Stimulated activated CD8-positive, alpha-beta memory T cell treated with anti-CD3 and anti-CD28 coated beads, Interleukin-7, amount 100 ng/mL, for 1 hour (primary cell): ENCODE measurements at regions not wholly inside any gene's neighbourhood (a gene's known extent, or its start where the extent isn't known, plus 50 kb on each side); places are given as distances from the start of the nearest gene placed in this dataset.

Experiments used
- DNase-seq, 2 donors: peaks; one replicate each; pipeline ENCODE4 v3.0.0-alpha.2; 2020; ENCODE audit warnings: low read depth in 2 of 2

DNA sequence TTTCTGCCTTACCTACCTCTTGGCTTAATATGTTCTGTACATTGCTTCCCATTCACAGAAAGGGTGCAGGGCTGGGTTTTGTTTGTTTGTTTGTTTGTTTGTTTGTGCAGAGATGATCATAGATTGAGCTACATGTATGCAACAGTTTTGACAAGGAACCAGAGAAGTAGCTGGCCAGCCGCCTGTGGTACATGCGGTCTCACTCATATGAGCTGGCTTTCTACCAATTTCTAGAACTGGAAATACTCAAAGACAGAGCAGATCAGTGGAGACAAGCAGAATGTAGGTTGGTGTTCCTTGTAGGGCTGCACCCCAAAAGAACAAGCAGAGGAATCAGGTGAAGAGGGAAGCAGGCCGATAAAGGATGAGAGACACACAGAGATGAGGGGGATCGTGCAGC is 502.7 kb downstream of the SOX2 start:
- DNase-seq = no peak

DNA sequence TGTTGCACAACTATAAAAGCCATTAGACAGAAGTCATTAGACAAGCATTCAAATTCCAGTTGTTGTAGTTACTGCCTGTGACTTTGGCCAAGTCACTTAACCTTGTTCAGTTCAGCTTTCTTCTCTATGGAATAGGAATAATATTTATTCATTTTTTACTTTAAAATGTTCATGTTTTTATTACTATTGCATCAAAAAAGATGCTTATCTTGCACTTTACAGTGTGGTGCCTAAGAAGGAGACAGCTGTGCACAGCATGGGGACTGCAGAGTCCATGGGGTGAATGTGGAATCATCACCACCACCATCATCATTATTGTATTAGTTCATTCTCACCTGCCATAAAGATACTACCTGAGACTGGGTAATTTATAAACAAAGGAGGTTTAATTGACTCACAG is 504.2 kb downstream of the SOX2 start:
- DNase-seq = no peak

DNA sequence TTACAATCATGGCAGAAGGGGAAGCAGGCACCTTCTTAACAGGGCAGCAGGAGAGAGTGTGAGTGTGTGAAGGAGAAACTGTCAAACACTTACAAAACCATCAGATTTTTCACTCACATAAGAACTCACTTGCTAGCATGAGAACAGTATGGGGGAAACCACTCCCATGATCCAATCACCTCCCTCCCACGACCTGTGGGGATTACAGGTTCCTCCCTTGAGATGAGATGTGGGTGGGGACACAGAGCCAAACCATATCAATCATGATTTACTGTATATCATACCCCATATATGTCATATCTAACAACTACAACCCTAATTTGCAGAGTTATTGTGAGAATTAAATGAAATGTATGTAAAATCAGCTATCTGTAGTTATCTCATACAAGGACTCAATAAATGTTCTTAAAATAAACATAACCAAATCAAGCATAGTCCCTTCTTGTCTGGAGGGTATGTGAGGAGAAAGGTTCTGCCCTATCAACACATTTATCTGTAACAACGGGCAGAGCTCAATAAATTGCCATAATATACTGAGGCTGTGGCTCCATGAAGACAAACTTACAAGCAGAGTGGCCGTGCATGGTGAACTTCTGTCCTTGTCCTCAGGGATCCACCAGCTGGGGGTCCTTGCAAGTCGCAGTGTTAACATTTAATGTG is 504.7 kb downstream of the SOX2 start:
- DNase-seq = no peak

DNA sequence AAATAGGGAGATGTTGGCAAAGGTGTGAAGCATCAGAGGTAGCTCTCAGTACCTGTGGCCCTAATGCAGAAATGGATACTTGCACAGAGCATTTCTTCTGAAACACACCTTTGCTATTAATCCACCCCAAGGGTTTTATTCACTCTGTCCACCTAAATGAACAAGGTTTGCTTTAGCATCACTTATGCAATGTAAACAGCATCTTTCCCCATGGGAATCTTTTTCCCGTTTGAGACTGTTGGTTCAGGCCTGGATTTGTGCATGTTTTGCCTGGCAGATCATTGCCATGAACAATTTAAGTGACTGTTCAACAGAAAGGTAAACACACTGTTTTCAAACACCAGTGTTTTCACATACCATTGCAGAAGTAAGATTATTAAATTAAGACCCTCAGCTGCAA is 508.3 kb downstream of the SOX2 start:
- DNase-seq = no peak

DNA sequence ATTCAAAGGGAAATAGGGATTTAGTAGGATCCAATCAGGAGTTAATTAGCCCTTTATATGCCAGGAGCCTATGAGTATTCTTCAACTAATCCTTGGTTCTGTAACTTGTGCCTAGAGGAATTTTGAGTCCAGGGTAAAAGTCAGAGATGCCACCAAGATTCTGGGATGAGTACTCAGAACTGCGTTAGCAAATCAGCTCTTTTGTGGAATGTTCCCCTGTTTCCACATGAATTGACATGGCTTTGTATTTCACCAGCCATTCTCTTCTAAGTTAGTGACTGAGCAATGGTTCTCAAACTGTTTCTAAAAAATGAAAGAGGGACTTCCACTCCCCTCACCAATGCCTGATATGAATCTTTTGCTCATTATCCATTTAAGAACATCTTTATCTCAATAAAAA is 508.7 kb downstream of the SOX2 start:
- no peak for DNase-seq

DNA sequence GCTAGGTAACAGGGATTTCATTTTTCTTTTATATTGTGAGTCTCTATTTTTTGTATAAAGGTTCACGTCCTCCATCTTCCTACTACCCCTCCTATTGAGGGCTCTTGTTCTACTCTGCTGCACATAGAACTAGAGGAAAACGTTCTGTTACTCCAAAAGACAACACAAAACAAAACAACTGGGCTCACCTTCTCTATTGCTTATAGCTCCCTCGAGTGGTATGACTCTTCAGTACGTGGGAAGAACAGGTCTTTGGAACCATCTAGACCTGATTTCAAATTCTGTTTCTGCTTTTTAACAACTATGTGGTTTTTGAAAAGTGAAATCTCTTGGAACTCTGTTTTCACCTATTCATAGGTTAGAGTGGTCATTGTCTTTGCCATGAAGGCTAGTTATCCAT is 515.3 kb downstream of the SOX2 start:
- no peak for DNase-seq

DNA sequence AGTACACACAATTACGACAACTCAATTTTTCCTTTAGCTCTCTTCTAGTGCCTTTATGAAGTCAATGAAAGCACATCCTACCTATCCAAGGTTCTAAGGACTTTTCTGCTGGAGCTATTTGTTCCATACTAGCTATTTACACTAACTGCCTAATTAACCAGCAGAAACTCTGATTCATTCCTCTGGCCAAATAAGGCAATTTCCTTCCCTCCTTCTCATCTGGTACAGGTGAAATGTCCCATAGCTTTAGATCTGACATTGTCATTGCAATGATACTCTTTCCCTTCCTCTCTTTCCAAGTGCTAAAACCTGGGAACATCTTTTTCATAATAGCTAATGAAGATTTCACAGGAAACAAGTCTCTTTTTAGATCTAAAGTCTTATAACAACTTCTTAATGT is 521.7 kb downstream of the SOX2 start:
- no peak for DNase-seq

DNA sequence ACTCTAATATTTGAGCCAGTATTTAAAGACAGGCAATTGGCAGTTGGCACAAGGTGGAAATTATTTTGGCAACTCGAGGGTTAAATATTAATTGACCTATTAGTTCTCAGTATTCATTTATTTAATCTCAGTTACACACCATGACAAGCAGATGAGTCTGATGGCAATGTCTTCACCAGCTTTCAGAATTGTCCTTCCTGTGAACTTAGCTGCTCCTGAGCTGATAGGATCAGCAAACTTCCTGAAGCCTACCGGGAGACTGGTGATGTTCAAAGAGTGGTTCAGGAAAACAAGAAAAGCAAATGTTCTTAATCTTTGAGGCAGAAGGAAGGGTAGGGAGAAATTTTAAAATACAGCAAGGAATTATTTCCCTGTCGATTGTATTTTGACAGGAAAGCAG is 522.2 kb downstream of the SOX2 start:
- no peak for DNase-seq

DNA sequence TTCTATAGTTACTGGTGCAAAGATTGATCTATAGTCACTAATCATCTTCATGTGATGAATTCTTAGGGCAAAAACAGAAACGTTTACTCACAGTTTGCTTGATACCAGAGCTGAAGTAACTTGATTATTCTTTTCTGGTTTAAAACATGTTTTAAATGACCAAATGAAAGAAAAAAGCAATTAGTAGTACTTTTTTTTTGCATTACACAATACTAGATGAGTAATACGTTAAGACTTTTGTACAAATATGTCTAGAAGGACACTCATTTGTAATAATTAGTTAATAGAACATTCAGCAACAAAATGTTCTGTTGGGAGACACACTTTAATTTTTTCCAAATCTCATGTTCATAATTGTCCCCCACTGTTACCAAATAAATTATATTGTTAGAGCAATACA is 523.2 kb downstream of the SOX2 start:
- DNase-seq = no peak

DNA sequence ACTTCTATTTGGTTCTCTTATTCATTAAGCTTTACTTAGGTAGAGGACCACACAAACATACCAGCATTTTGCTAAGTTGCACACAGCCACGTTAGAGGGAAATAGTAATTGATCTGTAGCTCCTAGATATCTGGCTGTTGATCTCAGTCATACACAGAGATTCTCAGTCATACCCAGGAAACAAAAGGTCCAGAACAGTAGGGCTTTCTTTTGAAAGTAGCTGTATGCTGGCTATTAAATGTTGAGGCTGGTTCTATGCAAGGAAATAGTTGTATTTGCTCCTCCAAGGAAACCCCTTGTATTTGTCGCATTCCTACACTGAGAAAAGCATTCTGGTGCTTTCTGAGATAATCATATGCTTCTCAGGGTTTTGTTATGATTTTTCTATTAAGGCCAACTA is 523.8 kb downstream of the SOX2 start:
- no peak for DNase-seq

DNA sequence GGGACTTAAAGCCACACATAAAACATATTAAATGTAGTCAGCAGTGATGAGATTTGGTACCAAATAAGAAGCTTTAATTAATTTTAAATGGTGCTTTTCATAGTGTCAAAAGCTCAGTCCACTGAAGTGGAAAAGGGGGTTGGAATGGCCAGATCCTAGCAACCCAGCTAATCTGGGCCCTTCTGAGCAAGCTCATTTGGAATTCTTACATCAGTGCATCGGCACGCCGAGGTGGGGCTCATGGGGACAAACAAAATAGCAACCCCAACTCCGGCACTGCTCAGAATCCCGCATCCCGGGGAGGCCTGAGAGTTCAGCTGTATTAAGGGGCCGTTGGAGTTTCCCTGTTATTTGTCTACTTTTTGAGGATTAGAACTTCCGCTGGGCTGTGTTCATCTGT is 526.4 kb downstream of the SOX2 start:
- no peak for DNase-seq

DNA sequence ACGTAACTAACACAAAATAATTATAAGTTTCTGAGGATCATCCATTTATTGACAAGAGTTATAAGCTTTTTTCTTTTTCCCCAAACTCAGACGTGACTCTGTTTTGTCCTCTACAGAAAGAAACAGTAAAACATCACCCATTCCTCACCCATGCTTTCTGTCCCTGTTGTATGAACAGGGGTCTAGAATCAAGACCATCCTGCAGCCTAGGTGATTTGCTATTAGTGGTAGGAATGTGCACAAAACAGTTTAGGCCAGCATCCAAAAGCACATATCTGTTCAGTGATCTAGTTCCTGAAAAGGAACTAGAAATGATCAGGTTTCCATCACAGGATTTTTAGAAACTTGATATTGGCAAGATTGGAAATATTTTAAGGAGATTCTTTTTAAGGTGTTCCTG is 527.6 kb downstream of the SOX2 start:
- no peak for DNase-seq

DNA sequence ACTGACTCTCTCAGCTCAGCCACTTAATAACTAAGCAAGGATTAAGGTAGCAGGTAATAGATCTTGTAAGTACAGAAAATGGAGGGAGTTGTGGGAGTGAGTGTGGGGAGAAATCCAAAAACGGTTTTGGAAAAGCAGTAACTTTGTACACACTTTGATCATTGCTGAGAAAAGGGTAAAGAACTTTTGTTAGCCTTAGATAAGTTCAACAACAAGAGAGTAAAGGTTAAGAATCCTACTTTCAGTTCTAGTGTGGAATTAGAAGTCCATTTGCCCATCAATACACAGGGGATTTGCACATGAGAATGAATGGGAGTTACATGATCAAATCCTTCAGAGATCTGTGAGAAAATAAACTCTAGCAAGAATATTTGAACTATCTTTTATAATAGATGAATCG is 528.7 kb downstream of the SOX2 start:
- no peak for DNase-seq

DNA sequence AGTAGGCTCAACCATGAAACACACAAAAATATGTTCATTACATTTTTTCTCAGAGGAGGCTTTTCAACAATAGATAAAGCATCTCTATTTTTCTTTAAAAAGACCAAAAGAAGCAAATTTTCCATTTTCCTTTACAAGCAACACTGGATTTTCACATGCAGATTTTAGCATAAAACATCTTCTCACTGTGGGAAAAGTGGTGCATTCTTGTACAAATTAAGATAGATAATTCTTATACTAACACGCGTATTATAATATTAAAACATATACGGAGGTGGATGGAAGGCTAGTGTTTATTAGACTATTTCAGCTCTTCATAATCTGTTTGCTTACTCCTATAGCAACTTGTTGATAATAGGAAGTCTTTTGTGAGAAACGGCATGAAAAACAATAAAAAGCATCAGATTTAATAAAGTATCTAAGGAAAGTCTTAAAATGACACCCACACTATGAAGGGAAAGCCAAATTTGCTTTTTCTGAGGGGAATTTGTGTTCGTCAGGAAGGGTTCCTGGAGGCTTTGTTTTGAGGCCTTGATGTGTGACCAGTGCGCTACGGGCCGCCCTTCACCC is 529.6 kb downstream of the SOX2 start:
- DNase-seq = no peak

DNA sequence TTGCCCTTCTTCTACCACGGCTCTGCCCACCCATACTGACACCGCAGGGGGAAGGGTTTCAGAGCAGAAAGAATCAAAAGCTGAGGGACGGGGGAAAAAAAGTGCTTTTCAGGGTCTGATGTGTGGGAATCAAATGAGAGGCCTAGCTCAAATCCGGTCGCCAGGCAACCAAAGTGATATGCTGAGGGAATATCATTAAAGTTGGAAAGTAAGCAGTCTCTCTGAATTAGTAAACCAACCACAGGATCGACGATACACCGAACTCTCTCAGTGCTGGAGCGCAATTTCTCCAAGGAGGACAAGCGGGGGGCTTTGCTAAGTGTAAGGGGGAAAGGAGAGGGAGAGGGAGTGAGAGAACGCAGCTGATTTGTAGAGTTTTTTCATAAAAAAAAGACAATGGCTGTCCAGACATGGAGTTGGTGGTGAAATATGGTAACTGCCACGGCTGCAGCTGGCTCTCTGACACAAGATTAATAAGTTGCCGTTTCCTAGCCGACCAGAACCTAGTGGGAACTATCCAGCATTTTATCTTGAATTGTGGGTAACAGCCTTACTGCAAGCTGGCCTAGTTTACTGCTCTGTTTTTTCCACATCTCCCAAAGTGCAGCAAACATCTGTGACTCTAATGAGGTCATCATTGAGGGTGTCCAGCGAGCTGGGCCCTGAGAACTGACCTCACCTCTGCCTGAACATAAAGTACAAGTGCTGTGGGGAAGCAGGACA is 530.2 kb downstream of the SOX2 start:
- DNase-seq = no peak

DNA sequence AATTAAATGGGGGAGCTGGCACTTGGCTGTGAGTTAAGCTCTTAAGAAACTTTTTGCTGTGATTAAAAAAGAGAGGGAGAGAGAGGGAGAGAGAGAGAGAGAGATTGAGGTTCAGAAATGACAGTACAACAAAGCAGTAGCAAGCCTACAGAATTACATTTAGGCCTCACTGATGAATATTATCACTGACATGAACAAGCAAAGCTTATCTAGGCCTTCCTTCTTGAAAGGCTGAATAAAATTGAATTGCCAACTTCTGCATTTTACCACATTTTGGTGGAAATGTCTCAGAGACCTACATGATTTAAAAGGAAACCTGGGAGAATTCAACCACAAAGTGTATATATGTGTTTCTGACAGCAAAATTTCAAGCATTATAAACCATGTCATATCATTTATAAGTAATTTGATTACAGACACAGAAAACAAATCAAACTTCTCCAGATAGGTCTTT is 530.8 kb downstream of the SOX2 start:
- no peak for DNase-seq

DNA sequence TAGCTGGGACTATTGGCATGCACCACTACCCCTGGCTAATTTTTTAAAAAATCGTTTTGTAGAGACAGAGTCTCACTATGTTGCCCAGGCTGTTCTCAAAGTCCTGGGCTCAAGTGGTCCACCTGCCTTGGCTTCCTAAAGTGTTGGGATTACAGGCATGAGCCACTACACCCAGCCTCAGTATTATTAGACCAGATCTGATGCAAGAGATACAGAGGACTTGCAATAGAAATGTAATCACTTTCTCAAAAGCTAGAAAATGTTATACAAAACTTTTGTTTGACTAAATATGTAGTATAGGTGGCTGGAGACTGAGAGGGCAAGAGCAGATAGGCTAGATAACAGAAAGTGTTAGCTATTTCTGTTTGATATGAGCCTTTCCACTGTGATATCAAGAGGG is 531.9 kb downstream of the SOX2 start:
- DNase-seq = no peak

DNA sequence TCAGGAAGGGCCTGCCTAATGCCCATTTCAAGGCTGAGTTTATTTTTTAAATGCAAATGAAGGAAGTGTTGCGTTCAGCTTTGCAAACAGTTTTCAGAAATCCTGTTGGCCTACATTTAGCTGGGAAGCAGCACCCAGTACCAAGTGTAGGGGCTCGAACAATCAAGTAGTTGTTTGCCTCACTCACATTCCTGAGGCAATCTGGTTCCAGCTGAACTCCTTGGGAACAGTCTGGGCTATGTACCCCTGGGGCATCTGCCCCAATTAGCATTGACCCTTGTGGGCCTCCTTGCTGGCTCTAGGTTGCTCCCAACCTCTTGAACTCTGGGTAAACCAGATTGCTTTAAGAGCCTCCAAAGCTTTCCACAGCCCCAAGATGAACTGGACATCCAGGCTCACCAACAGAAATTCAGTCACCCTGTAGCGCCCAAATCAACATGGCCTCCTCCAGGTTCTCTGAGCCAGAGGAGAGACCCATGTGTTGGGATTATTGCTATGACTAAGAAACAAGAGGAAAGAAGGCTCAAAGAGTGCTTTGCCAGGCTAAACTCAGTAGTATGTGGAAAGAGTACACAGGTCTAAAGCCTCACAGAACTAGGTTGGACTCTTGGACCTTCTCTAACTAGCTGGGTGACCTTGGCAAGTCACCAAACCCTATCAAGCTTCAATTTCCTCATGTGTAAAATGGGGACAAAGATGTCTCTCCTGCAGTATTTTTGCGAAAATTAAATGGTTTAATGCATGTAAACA is 532.7 kb downstream of the SOX2 start:
- no peak for DNase-seq

DNA sequence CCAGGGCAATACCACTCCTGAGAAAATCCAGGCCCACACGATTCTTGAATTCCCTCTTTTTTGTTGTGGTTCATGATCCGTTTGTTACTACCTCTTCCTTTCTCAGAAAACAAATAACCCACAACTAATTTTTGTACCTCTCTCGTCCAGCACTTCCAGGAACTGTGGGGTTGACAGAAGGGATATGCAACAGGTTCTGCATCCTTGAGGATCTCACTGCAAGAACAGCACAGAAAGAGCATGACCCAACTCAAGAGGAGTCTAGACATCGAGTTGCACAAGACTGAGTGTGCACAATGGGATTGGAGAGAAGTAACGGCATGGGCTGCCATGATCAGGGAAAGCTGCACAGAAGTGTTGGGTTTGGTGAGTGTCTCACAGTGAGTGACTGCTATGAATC is 533.3 kb downstream of the SOX2 start:
- no peak for DNase-seq

DNA sequence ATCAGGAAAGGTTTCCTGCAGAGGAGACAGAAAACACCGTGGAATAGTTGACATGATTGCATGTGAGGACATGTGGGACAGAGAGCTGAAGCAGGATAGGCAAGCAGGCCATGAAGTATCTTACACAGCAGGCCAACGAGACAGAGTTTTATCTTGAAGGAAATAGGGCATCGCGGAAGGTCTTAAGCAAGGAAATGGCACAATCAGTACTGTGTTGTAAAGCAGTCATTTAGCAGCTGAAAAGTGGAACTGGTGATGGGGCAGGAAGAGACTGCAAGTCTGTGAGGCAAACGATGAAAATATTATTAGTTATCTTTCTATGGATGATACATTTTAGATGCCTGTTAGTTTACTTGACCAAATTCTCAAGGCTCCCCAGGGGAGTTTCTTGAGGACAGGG is 535.1 kb downstream of the SOX2 start:
- DNase-seq = no peak

DNA sequence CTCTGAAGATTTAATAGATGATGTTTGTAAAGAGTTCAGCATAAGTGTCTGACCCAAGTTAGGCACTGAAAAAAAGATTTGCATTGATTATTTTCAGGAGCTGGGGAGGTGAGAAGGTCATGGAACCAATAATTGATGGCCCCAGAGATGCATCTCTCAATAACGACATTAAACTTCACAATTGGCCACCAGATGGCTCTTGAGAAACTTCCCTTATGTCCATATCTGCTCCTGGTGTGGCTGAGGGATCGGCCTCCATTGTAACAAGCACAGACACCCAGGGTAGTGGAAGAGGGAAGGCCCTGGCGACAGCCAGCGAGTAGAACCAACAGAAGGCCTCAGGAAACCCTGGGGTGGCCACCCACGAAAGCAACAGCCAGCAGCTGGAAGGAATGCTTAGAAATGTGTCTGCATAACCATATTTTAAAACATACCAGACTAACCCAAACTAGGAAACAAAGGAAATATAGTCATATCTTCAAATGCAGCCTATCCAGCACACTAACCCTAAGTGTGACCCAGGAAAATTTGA is 536.7 kb downstream of the SOX2 start:
- no peak for DNase-seq

DNA sequence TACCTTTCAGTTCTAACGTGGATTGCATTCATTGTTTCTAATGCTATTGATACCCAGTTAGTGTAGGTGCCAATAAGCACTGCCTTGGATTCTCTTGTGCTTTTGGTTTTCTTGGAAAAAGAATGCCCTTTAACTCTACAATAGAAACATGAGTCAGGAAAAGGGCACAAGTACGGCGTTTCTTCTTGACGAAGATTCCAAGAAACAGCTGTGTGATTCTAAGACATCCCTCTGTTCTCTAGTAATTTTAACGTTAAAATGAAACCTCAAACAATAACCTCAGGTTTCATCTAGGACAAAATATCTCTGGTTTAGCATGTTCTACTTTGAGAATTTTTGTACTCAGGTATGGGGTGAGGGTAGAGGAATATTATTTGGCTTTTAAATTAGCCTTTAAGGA is 540.5 kb upstream of the ATP11B start:
- DNase-seq = no peak

DNA sequence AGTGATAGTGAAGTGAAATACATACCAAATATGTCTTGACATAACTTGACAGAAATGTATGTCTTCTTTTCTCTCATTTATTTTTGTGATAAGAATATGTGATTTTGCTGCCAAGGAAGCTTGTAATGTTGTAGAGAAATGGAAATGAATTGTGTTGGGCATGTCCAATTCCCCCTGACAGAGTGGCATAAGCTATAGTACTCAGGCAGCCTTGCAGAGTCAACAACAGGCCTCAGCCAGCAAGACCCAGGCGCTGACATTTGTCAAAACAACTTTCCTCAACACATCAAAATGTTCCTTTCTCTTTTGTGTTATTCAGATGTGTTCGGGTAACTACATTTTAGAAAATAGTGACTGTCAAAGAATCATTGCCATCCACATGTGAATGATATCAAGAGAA is 538.1 kb upstream of the ATP11B start:
- DNase-seq = no peak
